ENCODE measurements at regions not wholly inside any gene's neighbourhood (a gene's known extent, or its start where the extent isn't known, plus 50 kb on each side); places are given as distances from the start of the nearest gene placed in this dataset.

GRCh38 chr1:86296305-86297205 lies 99.6 kb downstream of the ODF2L start:
- no peak overlapping the region for H3K9ac ChIP-seq (ENCODE audit: low read depth, low read length, poor library complexity, severe bottlenecking)
- H3K4me2 ChIP-seq (ENCODE audit: low read depth, low read length, poor library complexity, severe bottlenecking), result no peak overlapping the region
- H3K36me3 ChIP-seq (ENCODE audit: insufficient read depth, low read length), result no peaks in the 10 kb centered on the region
- H3K27me3 ChIP-seq (ENCODE audit: insufficient read depth, low read length, poor library complexity, severe bottlenecking), result no peaks in the 10 kb centered on the region
- H3K79me2 ChIP-seq (ENCODE audit: insufficient read depth, low read length), result no peaks in the 10 kb centered on the region
- TF ChIP-seq CTCF (conservative IDR thresholded peaks at IDR 0.05; ENCODE audit: low read length), result no peak
- TF ChIP-seq EZH2phosphoT487 (IDR thresholded peaks at IDR 0.05; ENCODE audit: borderline replicate concordance), result no peak
- 0 out of 2 replicates have a peak, but pooled peaks cover 4% of the 10 kb centered on the region for H3F3A ChIP-seq (ENCODE audit: low read depth)
- no peaks in the 10 kb centered on the region for H3K9me2 ChIP-seq (replicated peaks; ENCODE audit: low read depth, low read length)
- H2AFZ ChIP-seq (ENCODE audit: low read length), result no peak overlapping the region
- no peak overlapping the region for H3K4me3 ChIP-seq (ENCODE audit: low read length, poor library complexity, severe bottlenecking)
- H4K20me1 ChIP-seq (ENCODE audit: insufficient read depth, low read length, poor library complexity, severe bottlenecking), result no peaks in the 10 kb centered on the region
- peaks cover 7% of the 10 kb centered on the region; the same call in 1 of the 2 replicates for H3K9me3 ChIP-seq (ENCODE audit: insufficient read depth, low read depth, low read length)
- H3K4me1 ChIP-seq (ENCODE audit: insufficient read depth, low read length, poor library complexity, severe bottlenecking), result no peaks in the 10 kb centered on the region

- Histone ChIP-seq H3K27me3 (ENCODE audit: insufficient read depth, low read length, poor library complexity, severe bottlenecking) (no peaks in the 10 kb centered on the region), H3K4me1 (ENCODE audit: insufficient read depth, low read length, poor library complexity, severe bottlenecking) (no peaks in the 10 kb centered on the region), H3K9ac (ENCODE audit: low read depth, low read length, poor library complexity, severe bottlenecking) (no peak overlapping the region), H3K4me2 (ENCODE audit: low read depth, low read length, poor library complexity, severe bottlenecking) (no peak overlapping the region), H4K20me1 (ENCODE audit: insufficient read depth, low read length, poor library complexity, severe bottlenecking) (no peaks in the 10 kb centered on the region), H2AFZ (ENCODE audit: low read length) (no peak overlapping the region), H3K36me3 (ENCODE audit: insufficient read depth, low read length) (no peaks in the 10 kb centered on the region), H3K4me3 (ENCODE audit: low read length, poor library complexity, severe bottlenecking) (no peak overlapping the region), H3K79me2 (ENCODE audit: insufficient read depth, low read length) (no peaks in the 10 kb centered on the region), H3K9me2 (replicated peaks; ENCODE audit: low read depth, low read length) (no peaks in the 10 kb centered on the region), H3K9me3 (ENCODE audit: insufficient read depth, low read depth, low read length) (peaks cover 7% of the 10 kb centered on the region; the same call in 1 of the 2 replicates), H3F3A (ENCODE audit: low read depth) (0 out of 2 replicates have a peak, but pooled peaks cover 4% of the 10 kb centered on the region)
- TF ChIP-seq CTCF (conservative IDR thresholded peaks at IDR 0.05; ENCODE audit: low read length) (no peak), EZH2phosphoT487 (IDR thresholded peaks at IDR 0.05; ENCODE audit: borderline replicate concordance) (no peak)
These were observed 106.4 kb downstream of the ODF2L start for GRCh38 chr1:86289746-86290145.

- Histone ChIP-seq H3K36me3 (ENCODE audit: insufficient read depth, low read length) (no peaks in the 10 kb centered on the region), H4K20me1 (ENCODE audit: insufficient read depth, low read length, poor library complexity, severe bottlenecking) (no peaks in the 10 kb centered on the region), H3K27me3 (ENCODE audit: insufficient read depth, low read length, poor library complexity, severe bottlenecking) (no peaks in the 10 kb centered on the region), H3K4me2 (ENCODE audit: low read depth, low read length, poor library complexity, severe bottlenecking) (no peak overlapping the region), H3F3A (ENCODE audit: low read depth) (0 out of 2 replicates have a peak, but pooled peaks cover 4% of the 10 kb centered on the region), H3K9ac (ENCODE audit: low read depth, low read length, poor library complexity, severe bottlenecking) (no peak overlapping the region), H3K79me2 (ENCODE audit: insufficient read depth, low read length) (no peaks in the 10 kb centered on the region), H3K4me3 (ENCODE audit: low read length, poor library complexity, severe bottlenecking) (no peak overlapping the region), H2AFZ (ENCODE audit: low read length) (no peak overlapping the region), H3K9me2 (replicated peaks; ENCODE audit: low read depth, low read length) (no peaks in the 10 kb centered on the region), H3K4me1 (ENCODE audit: insufficient read depth, low read length, poor library complexity, severe bottlenecking) (no peaks in the 10 kb centered on the region), H3K9me3 (ENCODE audit: insufficient read depth, low read depth, low read length) (peaks cover 7% of the 10 kb centered on the region; the same call in 1 of the 2 replicates)
- TF ChIP-seq CTCF (conservative IDR thresholded peaks at IDR 0.05; ENCODE audit: low read length) (no peak), EZH2phosphoT487 (IDR thresholded peaks at IDR 0.05; ENCODE audit: borderline replicate concordance) (no peak)
These were observed 107.0 kb downstream of the ODF2L start for GRCh38 chr1:86289161-86289560.

Measured in Loucy (cell line).